Panc1 (cell line): ENCODE measurements at regions not wholly inside any gene's neighbourhood (a gene's known extent, or its start where the extent isn't known, plus 50 kb on each side); places are given as distances from the start of the nearest gene placed in this dataset.

Source experiments
- CTCF ChIP-seq: fragments of 450-650 bp; IDR thresholded peaks from 2 replicates; pipeline ENCODE4 v1.5.1; 2017; ENCODE audit warnings: mild to moderate bottlenecking
- SIN3A ChIP-seq: IDR thresholded peaks from 2 replicates; pipeline ENCODE4 v1.6.1; 2012; ENCODE audit warnings: low read depth, mild to moderate bottlenecking, low read length, moderate library complexity, borderline replicate concordance; ENCODE audit not compliant: insufficient read depth
- TF ChIP-seq, protein P1 (sequence below), 2 experiments: IDR thresholded peaks; 2 replicates each; pipeline ENCODE4 v1.6.1; 2011 to 2012; ENCODE audit warnings: low read depth in 2 of 2, control low read depth in 1 of 2, low read length in 1 of 2, mild to moderate bottlenecking in 1 of 2, moderate library complexity in 1 of 2; ENCODE audit not compliant: insufficient read depth in 1 of 2

DNA sequence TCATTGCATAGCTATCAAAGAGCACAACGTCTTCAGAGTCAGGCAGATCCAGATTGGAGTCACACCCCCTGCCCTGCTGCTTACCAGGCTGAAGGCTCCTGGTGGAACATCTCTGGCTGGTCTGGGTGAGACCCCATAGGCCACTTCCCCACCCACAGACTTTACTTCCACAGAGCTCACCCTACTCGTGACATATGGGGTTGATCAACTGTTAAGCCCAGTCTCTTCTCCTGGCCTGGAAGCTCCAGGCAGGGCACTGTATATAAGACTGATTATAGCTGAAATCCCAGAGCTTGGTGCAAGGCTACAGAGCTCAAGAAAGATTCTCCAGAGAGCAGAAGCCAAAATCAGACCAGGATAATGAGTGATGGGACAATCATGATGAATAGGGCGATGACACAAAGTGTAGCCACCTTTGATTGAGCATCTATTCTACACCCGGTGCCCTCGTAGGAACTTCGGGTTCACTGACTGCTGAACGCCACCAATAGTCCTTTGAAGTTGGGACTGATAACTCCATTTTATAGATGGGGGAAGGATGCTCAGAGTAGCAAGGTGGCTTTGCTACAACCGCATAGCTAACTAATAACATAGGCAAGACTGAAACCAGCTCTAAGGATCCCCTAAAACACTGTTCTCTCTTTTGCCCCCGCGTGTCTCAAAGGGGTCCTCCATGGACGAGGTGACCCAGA, 287.8 kb downstream of the BCL11B start:
- no peak for TF ChIP-seq CTCF
- TF ChIP-seq, protein P1, sequence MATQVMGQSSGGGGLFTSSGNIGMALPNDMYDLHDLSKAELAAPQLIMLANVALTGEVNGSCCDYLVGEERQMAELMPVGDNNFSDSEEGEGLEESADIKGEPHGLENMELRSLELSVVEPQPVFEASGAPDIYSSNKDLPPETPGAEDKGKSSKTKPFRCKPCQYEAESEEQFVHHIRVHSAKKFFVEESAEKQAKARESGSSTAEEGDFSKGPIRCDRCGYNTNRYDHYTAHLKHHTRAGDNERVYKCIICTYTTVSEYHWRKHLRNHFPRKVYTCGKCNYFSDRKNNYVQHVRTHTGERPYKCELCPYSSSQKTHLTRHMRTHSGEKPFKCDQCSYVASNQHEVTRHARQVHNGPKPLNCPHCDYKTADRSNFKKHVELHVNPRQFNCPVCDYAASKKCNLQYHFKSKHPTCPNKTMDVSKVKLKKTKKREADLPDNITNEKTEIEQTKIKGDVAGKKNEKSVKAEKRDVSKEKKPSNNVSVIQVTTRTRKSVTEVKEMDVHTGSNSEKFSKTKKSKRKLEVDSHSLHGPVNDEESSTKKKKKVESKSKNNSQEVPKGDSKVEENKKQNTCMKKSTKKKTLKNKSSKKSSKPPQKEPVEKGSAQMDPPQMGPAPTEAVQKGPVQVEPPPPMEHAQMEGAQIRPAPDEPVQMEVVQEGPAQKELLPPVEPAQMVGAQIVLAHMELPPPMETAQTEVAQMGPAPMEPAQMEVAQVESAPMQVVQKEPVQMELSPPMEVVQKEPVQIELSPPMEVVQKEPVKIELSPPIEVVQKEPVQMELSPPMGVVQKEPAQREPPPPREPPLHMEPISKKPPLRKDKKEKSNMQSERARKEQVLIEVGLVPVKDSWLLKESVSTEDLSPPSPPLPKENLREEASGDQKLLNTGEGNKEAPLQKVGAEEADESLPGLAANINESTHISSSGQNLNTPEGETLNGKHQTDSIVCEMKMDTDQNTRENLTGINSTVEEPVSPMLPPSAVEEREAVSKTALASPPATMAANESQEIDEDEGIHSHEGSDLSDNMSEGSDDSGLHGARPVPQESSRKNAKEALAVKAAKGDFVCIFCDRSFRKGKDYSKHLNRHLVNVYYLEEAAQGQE (IDR thresholded peaks at IDR 0.05; ENCODE audit: insufficient read depth in 1 of 2, low read depth in 2 of 2, low read length in 1 of 2): no peak
- TF ChIP-seq SIN3A: no peak
